GM19438 (cell line): ENCODE measurements at regions not wholly inside any gene's neighbourhood (a gene's known extent, or its start where the extent isn't known, plus 50 kb on each side); places are given as distances from the start of the nearest gene placed in this dataset.

ENCODE experiments used
- ATAC-seq: cut with Tn5 transposase; IDR thresholded peaks from one replicate; pipeline ENCODE4 v1.9.1; 2021; ENCODE audit warnings: low read depth; ENCODE audit not compliant: unreplicated experiment

- ATAC-seq = no peak
These were observed 434.3 kb upstream of the TBX3 start for GRCh38 chr12:115118177-115118724.

DNA sequence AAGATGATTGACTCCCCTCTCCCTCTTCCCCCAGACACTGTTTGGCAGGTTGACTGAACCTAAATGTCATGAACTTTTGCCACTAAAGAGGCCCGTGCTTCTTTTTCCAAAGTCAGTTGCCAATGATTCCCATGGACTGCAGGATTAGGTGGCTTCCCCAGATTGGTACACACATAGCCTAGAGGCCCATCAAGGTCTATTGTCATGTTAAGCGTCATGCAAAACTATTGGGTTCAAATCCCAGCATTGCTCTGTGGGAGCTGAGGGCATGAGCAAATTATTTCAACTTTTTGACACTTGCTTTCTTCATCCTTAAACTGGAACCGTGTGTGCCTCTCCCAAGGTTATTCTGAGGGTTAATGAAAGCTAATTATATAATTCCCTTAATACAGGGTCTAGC is 430.2 kb upstream of the TBX3 start:
- ATAC-seq = no peak

- no peak for ATAC-seq
These were observed 425.9 kb upstream of the TBX3 start for GRCh38 chr12:115109863-115110262.

DNA sequence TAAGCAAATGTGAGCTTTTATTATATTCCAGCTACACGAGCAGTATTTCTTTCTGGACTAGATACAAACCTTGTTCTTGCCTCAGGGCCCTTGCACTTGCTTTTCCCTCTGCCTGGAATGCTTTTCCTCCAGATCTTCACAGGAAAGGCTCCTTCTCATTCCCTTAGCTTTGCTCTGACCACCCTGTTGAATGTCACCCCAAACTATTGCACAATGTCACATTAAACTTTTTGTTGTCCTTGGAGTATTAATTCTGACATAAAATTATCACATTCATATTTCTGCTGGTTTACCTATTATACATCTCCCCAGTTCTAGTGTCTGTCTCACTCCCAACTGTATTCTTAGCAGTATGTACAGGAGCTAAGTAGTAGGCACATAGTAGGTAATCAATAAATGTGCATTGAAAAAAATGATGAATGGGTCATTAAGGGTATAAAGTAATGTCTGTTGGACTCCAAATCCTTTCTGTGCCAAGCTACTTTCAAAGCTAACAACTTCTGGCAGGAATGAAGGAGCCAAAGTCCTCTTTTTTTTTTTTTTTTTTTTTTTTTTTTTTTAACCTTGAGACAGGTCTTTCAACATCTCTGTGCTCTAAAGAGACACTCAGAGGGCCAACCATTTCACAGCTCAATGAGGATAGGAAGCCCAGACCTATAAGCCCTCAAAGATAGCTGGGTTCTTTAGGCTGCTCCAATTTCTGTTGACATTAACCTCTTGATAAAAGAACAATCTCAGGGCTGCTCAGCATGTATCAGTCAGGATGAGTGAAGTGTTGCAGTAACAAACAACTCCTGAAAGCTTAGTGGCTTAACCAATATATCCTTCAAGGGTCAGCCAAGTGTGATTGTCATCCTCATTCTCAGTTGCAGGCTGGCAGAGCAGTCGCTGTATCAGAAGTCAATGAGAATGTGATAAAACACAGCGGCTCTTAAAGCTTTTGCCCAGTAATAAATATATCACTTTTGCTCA is 424.4 kb upstream of the TBX3 start:
- no peak for ATAC-seq

DNA sequence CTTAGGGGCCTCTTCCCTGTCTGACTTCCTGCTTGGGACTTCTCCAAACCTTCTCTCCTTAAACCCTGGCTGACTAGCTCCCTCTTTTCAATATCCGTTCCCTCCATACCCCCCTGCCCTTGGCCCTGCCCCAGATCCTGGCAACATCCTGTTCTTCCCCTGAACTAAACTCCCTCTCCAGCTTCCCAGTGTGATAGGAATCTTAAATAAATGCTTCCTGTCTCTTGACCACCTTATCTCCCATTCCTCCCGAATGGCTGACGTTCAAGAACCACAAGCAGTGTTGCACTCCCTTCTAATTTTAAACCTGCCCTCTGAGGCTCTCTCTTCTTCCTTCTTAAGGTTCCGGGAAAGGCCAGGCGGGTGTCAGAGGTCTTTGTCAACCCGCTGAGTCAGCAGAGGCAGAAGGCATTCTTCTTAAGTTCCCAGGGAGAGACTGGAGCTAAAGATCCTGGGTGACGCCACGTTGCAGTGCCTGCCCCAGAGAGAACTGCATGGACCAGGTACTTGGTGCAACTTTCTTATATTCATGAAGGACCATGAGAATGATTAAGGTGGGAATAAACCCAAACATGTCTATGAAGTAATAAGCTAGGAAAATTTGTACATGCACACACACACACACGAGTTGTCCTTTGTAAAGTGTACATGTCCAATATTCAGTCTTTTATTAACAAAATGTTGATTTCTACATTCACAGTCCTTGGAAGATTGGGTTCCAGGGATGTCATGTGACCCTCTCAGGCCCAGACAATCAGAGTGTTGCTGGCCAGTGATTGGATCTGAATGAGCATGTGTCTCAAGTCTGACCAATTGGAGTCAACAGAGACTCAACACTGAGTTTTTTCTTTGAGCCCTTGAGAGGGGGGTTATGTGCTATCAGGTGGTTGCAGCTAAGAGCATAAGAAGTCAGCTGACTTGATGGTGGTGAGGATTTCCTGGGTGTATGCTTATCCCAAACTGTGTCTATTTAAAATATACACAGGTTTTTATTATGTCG is 420.2 kb upstream of the TBX3 start:
- no peak for ATAC-seq

- no peak for ATAC-seq
These were observed 418.5 kb upstream of the TBX3 start for GRCh38 chr12:115102450-115102849.

- ATAC-seq = no peak
These were observed 417.5 kb upstream of the TBX3 start for GRCh38 chr12:115101520-115101919.

- ATAC-seq = no peak
These were observed 413.4 kb upstream of the TBX3 start for GRCh38 chr12:115097416-115097815.

DNA sequence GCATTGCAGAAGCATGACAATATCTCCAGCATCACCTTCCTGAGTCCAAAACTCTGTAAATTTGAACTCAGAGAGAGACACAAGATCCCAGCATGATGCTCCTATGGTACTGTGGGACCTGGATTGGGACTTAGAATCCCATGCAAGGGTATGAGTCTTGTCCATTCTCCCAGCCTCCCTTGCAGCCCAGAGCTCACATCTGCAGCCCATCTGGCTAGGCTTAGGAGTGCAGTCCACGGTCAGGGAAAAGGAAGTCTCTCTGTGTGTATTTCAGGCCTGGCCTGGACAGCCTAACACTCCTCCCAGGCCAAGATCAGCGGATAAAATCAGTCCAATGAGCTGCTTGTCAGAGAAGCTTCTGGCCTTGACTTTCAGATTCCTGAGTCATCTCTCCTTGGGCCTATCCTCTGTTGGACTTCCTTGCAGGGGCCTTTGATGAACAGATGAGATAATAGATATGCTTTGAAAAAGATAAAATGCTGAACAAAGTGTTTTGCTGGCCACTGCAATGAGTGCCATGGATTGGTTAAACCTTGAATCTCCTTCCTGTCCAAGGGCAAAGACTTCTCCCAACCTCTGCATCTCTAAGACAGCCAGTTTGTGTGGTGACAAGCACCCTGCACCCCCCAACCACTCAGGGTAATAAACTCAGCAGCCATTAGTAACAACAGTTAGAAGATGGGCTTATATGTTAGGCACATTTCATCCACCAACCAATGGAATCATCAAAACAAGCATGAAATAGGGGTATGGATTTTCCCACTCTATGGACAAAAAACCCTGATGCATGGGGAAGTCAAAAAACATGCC is 412.8 kb upstream of the TBX3 start:
- ATAC-seq = no peak

- ATAC-seq = no peak
These were observed 411.2 kb upstream of the TBX3 start for GRCh38 chr12:115095073-115095748.

DNA sequence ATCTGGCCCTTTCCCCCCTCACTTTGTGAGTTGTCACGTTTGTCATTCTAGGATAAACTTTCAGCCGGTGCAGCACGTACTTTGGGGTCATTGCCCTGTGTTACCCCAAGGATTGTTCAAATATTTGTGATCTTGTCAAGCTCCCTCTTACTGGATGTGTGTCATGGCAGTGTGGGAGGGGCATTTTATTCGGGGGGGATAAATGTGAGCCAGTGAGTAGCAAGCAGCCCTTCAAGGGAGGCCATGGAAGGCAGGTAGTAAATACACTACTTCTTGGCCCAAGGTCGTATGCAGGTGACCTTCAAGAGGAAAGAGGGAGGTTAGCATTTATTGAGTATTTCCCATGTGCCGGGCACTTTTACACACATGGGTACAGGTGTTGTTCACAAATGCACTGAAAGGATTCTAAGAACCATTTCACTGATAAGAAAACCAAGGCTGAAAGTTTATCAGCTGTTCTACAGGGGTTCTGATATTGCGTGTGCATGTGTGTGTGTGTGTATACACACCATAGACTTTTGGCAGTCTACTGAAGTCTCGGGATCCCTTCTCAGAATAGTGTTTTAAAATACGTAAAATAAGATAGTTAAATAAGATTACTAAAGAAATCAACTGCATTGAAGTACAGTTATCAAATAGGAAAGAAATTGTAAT is 410.3 kb upstream of the TBX3 start:
- no peak for ATAC-seq

GRCh38 chr12:115093261-115093660 is 409.3 kb upstream of the TBX3 start:
- no peak for ATAC-seq

DNA sequence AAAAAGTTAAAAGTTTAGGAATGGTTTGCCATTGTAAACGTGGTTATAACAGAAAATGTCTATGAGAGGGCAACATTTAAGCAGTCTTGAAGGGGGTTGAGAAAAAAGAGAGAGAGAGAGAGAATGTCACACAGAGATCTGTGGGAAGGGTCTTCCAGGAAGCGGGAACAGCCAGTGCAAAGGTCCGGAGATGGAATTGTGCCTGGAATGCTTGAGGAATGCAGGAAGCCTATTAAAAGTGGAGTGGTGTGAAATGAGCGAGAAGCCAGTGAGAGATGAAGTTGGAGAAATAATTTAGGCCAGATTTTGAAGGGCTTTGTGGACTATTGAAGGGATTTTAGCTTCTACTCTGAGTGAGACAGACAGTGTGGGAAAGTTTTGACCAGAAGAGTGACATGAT is 406.8 kb upstream of the TBX3 start:
- no peak for ATAC-seq

DNA sequence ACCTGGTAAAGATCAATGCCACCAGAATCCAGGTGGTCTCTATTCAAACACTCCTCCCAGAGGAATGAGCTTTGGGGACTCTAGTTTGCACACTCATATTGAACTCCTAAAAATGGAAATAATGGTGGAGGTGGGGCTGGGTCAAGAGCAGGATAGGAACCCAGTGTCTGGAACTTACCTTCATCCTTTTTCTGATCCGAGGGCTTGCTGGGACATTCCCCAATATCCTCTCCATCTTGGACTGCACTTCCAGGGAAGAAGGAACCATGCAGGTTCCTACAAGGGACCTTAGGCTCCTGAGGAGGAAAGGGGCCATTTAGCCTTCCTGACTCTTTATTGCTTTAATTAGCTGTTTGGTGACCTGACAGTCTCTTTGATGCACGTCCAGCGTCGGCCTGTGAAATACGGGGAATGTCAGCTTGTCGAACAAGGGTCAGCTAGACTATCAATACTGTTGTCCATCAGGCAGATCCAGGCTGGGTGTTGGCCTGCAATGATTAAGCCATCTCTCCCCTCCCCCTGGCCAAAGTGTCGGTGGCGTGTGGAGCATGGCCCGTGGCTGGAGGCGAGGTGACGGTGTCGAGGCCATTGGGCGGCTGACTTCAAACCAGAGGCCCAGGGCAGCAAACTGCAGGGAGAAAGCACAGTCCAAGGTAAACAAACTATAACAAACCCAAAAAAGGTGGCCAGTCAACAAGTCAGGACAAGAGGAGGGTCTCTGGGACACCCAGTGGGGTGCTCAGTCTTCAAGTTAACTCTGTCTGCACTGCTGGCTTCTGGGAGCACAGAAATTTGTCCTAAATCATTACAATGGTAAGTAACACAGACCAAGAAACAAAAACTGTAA is 405.2 kb upstream of the TBX3 start:
- ATAC-seq = no peak

DNA sequence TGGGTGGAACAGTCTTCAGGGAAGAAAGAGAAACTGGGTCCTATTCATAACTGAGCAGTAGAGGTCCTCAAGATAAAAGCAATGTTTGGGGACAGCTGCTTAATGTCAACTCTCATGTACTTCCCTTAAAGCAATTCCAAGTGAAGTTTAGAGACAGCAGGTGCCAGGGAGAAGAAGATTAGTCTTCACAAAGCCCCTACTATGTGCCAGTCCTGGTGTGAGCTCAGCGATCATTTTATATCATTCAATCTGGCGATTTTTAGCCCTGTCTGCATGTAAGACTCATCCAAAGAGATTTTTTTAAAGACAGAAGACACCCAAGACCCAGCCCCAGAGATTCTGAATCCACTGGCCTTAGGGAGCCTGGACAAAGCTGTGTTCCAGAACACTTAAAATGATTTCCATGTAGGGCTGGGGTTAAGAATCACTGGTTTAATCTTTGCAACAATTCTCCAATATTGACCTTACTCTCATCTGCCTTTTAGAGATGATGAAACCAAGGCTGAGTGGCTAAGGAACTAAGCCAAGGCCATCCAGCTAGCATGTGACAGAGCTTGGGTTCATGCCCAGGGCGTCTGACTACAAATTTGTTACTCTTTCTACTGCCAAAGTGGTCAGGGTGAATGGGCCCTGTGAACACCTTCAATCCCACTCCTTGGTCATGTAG is 404.5 kb upstream of the TBX3 start:
- ATAC-seq = no peak

DNA sequence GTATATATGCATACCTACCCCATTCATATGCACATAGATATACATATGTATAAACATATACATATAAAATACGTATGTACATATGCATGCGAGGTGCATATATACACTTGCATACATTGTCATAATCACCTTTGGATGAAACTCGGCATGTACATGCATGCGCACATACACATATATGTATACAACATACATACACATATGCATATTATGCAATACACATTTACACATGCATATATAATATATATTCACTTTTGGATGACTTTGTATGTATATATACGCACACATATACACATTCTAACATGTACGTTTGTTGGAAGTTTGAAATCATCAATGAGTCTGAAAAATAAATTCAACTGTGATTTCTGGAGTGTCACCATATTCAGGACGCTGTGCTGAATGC is 401.6 kb upstream of the TBX3 start:
- ATAC-seq = no peak

DNA sequence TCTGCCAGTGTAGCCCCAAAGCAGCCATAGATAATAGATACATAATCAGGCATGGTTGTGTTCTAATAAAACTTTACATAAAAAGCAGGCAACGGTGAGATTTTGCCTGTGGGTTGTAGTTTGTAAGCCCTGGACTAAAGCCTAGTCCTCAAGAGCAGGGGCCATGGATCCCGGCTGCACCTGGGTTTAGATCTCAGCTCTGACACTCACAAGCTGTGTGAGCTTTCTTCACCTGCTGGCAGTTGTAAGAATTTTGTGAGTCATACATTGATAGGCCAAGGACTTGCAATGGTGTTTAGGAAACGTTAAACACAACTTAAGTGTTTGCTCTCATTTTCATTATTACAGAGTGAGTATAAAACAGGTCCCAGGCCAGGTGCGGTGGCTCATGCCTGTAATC is 395.8 kb upstream of the TBX3 start:
- ATAC-seq = no peak

DNA sequence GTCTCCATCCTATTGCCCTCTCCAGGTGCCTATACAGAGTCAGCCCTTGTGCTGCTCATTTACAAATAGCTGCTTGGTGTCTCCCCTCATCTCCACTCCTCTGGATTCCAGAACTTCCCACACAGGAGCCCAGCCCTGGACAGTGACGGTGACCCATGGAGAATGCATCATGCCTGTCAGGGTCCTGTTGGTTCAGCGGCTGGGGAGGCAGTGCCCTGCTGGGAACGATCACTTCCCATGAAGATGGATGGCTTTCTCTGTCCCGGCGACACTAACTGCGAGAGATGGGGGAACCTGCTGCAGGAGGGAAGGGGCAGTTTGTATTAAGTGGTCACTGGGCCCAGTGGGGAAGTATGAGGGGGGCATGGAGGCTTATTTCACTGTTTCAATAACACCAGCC is 395.0 kb upstream of the TBX3 start:
- no peak for ATAC-seq
